ENCODE measurements at regions not wholly inside any gene's neighbourhood (a gene's known extent, or its start where the extent isn't known, plus 50 kb on each side); places are given as distances from the start of the nearest gene placed in this dataset.
"Not testable (repeated sequence)": the region's sequence is repeated elsewhere in the genome, so short reads cannot be mapped to it uniquely, and the experiment has no call there.

DNA sequence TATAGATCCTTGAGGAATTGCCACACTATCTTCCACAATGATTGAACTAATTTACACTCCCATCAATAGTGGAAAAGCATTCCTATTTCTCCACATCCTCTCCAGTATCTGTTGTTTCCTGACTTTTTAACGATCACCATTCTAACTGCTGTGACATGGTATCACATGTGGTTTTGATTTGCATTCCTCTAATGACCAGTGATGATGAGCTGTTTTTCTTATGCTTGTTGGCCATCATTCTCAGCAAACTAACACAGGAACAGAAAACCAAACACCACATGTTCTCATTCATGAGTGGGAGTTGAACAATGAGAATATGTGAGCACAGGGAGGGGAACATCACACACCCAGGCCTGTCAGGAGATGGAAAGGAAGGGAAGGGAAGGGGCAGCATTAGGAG is 411.8 kb downstream of the BTG1 start:
- ATAC-seq; H3K27me3 ChIP-seq (ENCODE audit: control insufficient read depth in 2 of 2, insufficient read depth in 2 of 2, low read length in 2 of 2); DNase-seq; H3K27me3 Mint-ChIP-seq; H3K4me3 Mint-ChIP-seq; H3K4me3 ChIP-seq (ENCODE audit: low read length); H3K4me1 Mint-ChIP-seq; H3K9me3 Mint-ChIP-seq; H3K4me1 ChIP-seq (ENCODE audit: control insufficient read depth in 2 of 2, insufficient read depth in 2 of 2, low read length in 2 of 2); intact Hi-C loops (cut with micrococcal nuclease); H3K9me3 ChIP-seq (ENCODE audit: control insufficient read depth in 2 of 3, low read length in 3 of 3); H3K36me3 ChIP-seq (ENCODE audit: control insufficient read depth in 2 of 3, insufficient read depth in 3 of 3, low read length in 3 of 3); H3K27ac ChIP-seq (ENCODE audit: low read depth, low read length); H3K27ac Mint-ChIP-seq; H3K36me3 Mint-ChIP-seq: not testable (repeated sequence)
- CTCF ChIA-PET, result interaction anchor here (0.6 kb wide), 1 partner anchor 152 kb away, joined by 4 read pairs; no protein-coding TSS in a partner anchor
- POLR2A ChIA-PET, result interaction anchor here (0.7 kb wide), 1 partner anchor 1725 kb away, joined by 3 read pairs; no protein-coding TSS in a partner anchor

DNA sequence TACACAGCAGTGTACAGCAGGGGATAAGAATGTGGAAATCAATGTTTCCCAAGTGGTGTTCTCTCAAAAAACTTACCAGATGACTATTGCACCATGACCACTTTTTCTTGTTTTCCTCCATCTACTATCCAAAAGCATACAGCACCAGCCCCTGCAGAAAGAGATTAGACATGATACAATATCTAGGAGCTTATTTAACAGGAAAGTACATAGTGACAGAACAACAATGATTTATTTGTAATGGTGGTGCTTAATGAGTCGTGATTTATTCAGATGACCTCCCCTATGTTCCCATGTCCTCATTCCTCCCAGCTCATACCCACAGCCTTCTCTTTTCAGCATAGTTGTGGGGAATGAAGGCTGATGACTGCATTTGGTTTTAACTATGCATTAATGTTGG is 413.6 kb downstream of the BTG1 start:
- H3K4me1 Mint-ChIP-seq, result no peaks in the 10 kb centered on the region
- no peaks in the 10 kb centered on the region for H3K27me3 Mint-ChIP-seq
- intact Hi-C loops (cut with micrococcal nuclease), result no loop called here
- CTCF ChIA-PET, result no interaction called here
- H3K27ac Mint-ChIP-seq, result no peak overlapping the region
- H3K4me3 Mint-ChIP-seq, result no peak overlapping the region
- Histone ChIP-seq H3K27me3 (ENCODE audit: control insufficient read depth in 2 of 2, insufficient read depth in 2 of 2, low read length in 2 of 2) (no peaks in the 10 kb centered on the region), H3K4me1 (ENCODE audit: control insufficient read depth in 2 of 2, insufficient read depth in 2 of 2, low read length in 2 of 2) (no peaks in the 10 kb centered on the region), H3K36me3 (ENCODE audit: control insufficient read depth in 2 of 3, insufficient read depth in 3 of 3, low read length in 3 of 3) (no peaks in the 10 kb centered on the region), H3K4me3 (ENCODE audit: low read length) (no peak overlapping the region), H3K9me3 (ENCODE audit: control insufficient read depth in 2 of 3, low read length in 3 of 3) (no peaks in the 10 kb centered on the region), H3K27ac (ENCODE audit: low read depth, low read length) (no peak overlapping the region)
- H3K36me3 Mint-ChIP-seq, result peaks cover 0 to 5% (median 3%) of the 10 kb centered on the region in 5 donors
- H3K9me3 Mint-ChIP-seq, result peaks cover 0 to 13% (median 4%) of the 10 kb centered on the region in 11 donors
- ATAC-seq (no peak), DNase-seq (no peak)
- POLR2A ChIA-PET, result no interaction called here

DNA sequence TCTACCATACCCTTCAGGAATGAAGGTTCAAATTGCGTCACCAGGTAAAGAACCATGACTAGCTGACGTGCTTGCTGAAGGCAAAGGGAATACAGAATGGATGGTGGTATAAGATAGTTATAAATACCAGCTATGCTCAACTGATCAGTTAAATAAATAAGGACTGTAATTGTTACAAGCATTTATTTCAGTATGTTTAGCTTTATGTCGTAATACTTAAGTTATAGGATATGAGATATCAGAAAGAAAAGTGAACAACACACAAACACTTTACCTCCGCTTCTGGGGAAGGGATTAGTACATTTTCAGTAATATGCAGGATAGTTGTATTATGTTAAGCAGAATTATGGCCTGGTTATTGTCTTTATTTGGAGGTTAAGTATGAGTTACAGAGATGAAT is 416.1 kb downstream of the BTG1 start:
- intact Hi-C loops (cut with micrococcal nuclease), result no loop called here
- H3K4me3 Mint-ChIP-seq, result no peak overlapping the region
- DNase-seq, result no peak
- POLR2A ChIA-PET, result no interaction called here
- no peak overlapping the region for H3K27ac ChIP-seq (ENCODE audit: low read depth, low read length)
- H3K36me3 ChIP-seq (ENCODE audit: control insufficient read depth in 2 of 3, insufficient read depth in 3 of 3, low read length in 3 of 3), result no peaks in the 10 kb centered on the region
- ATAC-seq, result no peak
- peaks cover 0 to 5% (median 3%) of the 10 kb centered on the region in 5 donors for H3K36me3 Mint-ChIP-seq
- H3K27me3 ChIP-seq (ENCODE audit: control insufficient read depth in 2 of 2, insufficient read depth in 2 of 2, low read length in 2 of 2), result no peaks in the 10 kb centered on the region
- H3K27me3 Mint-ChIP-seq, result no peaks in the 10 kb centered on the region
- no peak overlapping the region for H3K4me3 ChIP-seq (ENCODE audit: low read length)
- no peaks in the 10 kb centered on the region for H3K4me1 Mint-ChIP-seq
- H3K4me1 ChIP-seq (ENCODE audit: control insufficient read depth in 2 of 2, insufficient read depth in 2 of 2, low read length in 2 of 2), result no peaks in the 10 kb centered on the region
- H3K9me3 ChIP-seq (ENCODE audit: control insufficient read depth in 2 of 3, low read length in 3 of 3), result no peaks in the 10 kb centered on the region
- H3K9me3 Mint-ChIP-seq, result peaks cover 0 to 14% (median 4%) of the 10 kb centered on the region in 11 donors
- CTCF ChIA-PET, result interaction anchor here (0.9 kb wide), 1 partner anchor 11 kb away, joined by 3 read pairs; no protein-coding TSS in a partner anchor
- no peak overlapping the region for H3K27ac Mint-ChIP-seq

DNA sequence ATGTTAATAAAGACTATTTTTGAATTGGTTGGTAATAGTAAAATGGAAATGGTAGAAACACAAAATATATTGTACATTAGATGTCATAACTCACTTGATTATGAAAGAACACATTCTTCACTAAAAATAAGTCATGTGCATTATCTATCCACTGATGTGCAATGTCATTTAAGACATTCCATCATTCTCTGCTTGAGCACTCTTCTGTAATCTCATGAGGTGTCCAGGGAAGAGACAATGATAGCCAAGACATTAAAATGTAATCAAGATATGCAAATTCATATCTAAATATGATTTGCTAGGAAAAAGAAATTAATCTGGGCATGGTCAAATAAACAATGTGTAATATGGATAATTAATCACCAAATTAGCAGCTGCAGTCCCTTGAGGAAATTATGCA is 422.5 kb downstream of the BTG1 start:
- ATAC-seq, result no peak
- peaks cover 0 to 1% (median 0%) of the 10 kb centered on the region in 7 donors for H3K4me1 Mint-ChIP-seq
- CTCF ChIA-PET, result no interaction called here

DNA sequence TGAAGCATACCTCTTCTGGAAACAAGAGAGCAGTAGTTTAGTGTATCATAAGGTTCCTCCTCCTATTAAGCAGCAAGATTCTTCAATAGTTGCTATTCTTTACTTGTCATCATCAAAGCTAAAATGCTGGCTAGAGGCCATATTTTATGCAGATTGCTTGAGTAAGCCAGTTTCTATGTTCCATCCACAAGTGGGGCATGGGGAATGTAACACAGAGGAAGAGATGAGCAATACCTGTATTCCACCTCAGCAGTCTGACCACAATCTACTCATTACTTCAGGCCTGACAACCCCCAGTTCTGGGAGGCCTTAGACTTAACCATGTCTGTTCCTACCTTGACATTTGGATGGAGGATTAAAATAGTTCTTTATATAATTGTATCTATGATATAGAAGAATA is 423.6 kb downstream of the BTG1 start:
- no peaks in the 10 kb centered on the region for H3K4me1 ChIP-seq (ENCODE audit: control insufficient read depth in 2 of 2, insufficient read depth in 2 of 2, low read length in 2 of 2)
- no peaks in the 10 kb centered on the region for H3K36me3 Mint-ChIP-seq
- no peaks in the 10 kb centered on the region for H3K36me3 ChIP-seq (ENCODE audit: control insufficient read depth in 2 of 3, insufficient read depth in 3 of 3, low read length in 3 of 3)
- H3K9me3 Mint-ChIP-seq, result peaks cover 0 to 4% (median 0%) of the 10 kb centered on the region in 11 donors
- H3K4me3 ChIP-seq (ENCODE audit: low read length), result no peak overlapping the region
- H3K9me3 ChIP-seq (ENCODE audit: control insufficient read depth in 2 of 3, low read length in 3 of 3), result no peaks in the 10 kb centered on the region
- no peak overlapping the region for H3K27ac Mint-ChIP-seq
- intact Hi-C loops (cut with micrococcal nuclease), result no loop called here
- no peak for DNase-seq
- H3K4me3 Mint-ChIP-seq, result no peak overlapping the region
- H3K27ac ChIP-seq (ENCODE audit: low read depth, low read length), result no peak overlapping the region
- peaks cover 0 to 1% (median 0%) of the 10 kb centered on the region in 7 donors for H3K4me1 Mint-ChIP-seq
- no peak for ATAC-seq
- no peaks in the 10 kb centered on the region for H3K27me3 Mint-ChIP-seq
- CTCF ChIA-PET, result interaction anchor here (0.6 kb wide), 1 partner anchor 143 kb away, joined by 3 read pairs; no protein-coding TSS in a partner anchor
- no peaks in the 10 kb centered on the region for H3K27me3 ChIP-seq (ENCODE audit: control insufficient read depth in 2 of 2, insufficient read depth in 2 of 2, low read length in 2 of 2)
- POLR2A ChIA-PET, result interaction anchor here (0.6 kb wide), 1 partner anchor 9 kb away, joined by 3 read pairs; no protein-coding TSS in a partner anchor

More for the DNA sequence above, 422.5 kb downstream of the BTG1 start:
- H3K4me3 Mint-ChIP-seq, result no peak overlapping the region
- no peak overlapping the region for H3K4me3 ChIP-seq (ENCODE audit: low read length)
- intact Hi-C loops (cut with micrococcal nuclease), result no loop called here
- peaks cover 0 to 5% (median 0%) of the 10 kb centered on the region in 11 donors for H3K9me3 Mint-ChIP-seq
- no peak overlapping the region for H3K27ac ChIP-seq (ENCODE audit: low read depth, low read length)
- no peaks in the 10 kb centered on the region for H3K27me3 Mint-ChIP-seq
- no peaks in the 10 kb centered on the region for H3K36me3 ChIP-seq (ENCODE audit: control insufficient read depth in 2 of 3, insufficient read depth in 3 of 3, low read length in 3 of 3)
- POLR2A ChIA-PET, result no interaction called here
- no peaks in the 10 kb centered on the region for H3K4me1 ChIP-seq (ENCODE audit: control insufficient read depth in 2 of 2, insufficient read depth in 2 of 2, low read length in 2 of 2)
- no peaks in the 10 kb centered on the region for H3K9me3 ChIP-seq (ENCODE audit: control insufficient read depth in 2 of 3, low read length in 3 of 3)
- no peak for DNase-seq
- no peaks in the 10 kb centered on the region for H3K36me3 Mint-ChIP-seq
- no peaks in the 10 kb centered on the region for H3K27me3 ChIP-seq (ENCODE audit: control insufficient read depth in 2 of 2, insufficient read depth in 2 of 2, low read length in 2 of 2)
- H3K27ac Mint-ChIP-seq, result no peak overlapping the region

DNA sequence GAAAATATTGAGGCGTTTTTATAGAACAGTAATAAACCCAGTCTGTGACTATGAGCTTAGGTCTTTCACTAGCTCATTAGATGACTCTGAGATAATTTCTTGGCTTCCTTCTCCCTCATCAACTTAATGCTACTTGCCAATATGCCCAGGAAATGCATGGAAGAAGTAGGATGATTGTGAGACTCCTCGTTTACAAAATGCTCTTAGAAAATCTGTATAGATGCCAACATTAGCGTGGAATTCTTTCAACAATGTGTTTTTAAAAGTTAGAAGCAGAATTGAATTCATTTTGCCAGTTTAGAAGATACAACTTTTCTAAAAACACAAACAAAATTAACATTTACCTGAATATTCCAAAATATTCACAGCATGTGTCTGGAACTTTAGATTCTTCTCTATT is 424.6 kb downstream of the BTG1 start:
- CTCF ChIA-PET, result no interaction called here
- Histone ChIP-seq H3K27ac (ENCODE audit: low read depth, low read length) (no peak overlapping the region), H3K4me1 (ENCODE audit: control insufficient read depth in 2 of 2, insufficient read depth in 2 of 2, low read length in 2 of 2) (no peaks in the 10 kb centered on the region), H3K9me3 (ENCODE audit: control insufficient read depth in 2 of 3, low read length in 3 of 3) (no peaks in the 10 kb centered on the region), H3K4me3 (ENCODE audit: low read length) (no peak overlapping the region), H3K27me3 (ENCODE audit: control insufficient read depth in 2 of 2, insufficient read depth in 2 of 2, low read length in 2 of 2) (no peaks in the 10 kb centered on the region), H3K36me3 (ENCODE audit: control insufficient read depth in 2 of 3, insufficient read depth in 3 of 3, low read length in 3 of 3) (no peaks in the 10 kb centered on the region)
- POLR2A ChIA-PET, result no interaction called here
- peaks cover 0 to 4% (median 0%) of the 10 kb centered on the region in 11 donors for H3K9me3 Mint-ChIP-seq
- H3K4me3 Mint-ChIP-seq, result no peak overlapping the region
- H3K27me3 Mint-ChIP-seq, result no peaks in the 10 kb centered on the region
- intact Hi-C loops (cut with micrococcal nuclease), result no loop called here
- H3K36me3 Mint-ChIP-seq, result no peaks in the 10 kb centered on the region
- no peak overlapping the region for H3K27ac Mint-ChIP-seq
- DNase-seq, result no peak
- no peak for ATAC-seq
- peaks cover 0 to 1% (median 0%) of the 10 kb centered on the region in 7 donors for H3K4me1 Mint-ChIP-seq

DNA sequence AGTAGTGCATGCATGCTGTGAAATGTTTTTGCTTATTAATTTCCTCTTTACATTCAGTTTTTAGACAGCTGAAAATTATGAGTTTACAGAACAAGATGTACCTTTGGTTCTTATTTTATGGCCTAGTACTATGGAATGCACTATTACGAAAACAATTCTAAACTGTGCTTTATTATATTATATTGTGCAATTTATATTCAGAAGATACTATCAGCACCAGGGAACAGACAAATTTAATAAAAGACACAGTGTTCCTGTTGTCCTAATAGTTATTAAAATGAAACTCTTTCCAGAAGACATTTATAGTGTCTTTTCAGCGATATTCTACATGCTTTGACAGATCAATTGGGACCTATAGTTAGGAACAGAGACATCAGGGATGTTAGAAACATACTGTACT is 427.3 kb downstream of the BTG1 start:
- Histone ChIP-seq H3K27ac (ENCODE audit: low read depth, low read length) (no peak overlapping the region), H3K36me3 (ENCODE audit: control insufficient read depth in 2 of 3, insufficient read depth in 3 of 3, low read length in 3 of 3) (no peaks in the 10 kb centered on the region), H3K9me3 (ENCODE audit: control insufficient read depth in 2 of 3, low read length in 3 of 3) (no peaks in the 10 kb centered on the region), H3K4me1 (ENCODE audit: control insufficient read depth in 2 of 2, insufficient read depth in 2 of 2, low read length in 2 of 2) (no peaks in the 10 kb centered on the region), H3K4me3 (ENCODE audit: low read length) (no peak overlapping the region), H3K27me3 (ENCODE audit: control insufficient read depth in 2 of 2, insufficient read depth in 2 of 2, low read length in 2 of 2) (no peaks in the 10 kb centered on the region)
- no peak for ATAC-seq
- intact Hi-C loops (cut with micrococcal nuclease), result no loop called here
- peaks cover 0 to 1% (median 0%) of the 10 kb centered on the region in 7 donors for H3K4me1 Mint-ChIP-seq
- no peak for DNase-seq
- no peak overlapping the region for H3K4me3 Mint-ChIP-seq
- H3K27me3 Mint-ChIP-seq, result no peaks in the 10 kb centered on the region
- CTCF ChIA-PET, result interaction anchor here (0.6 kb wide), 1 partner anchor 11 kb away, joined by 3 read pairs; no protein-coding TSS in a partner anchor
- POLR2A ChIA-PET, result no interaction called here
- peaks cover 0 to 3% (median 0%) of the 10 kb centered on the region in 11 donors for H3K9me3 Mint-ChIP-seq
- H3K36me3 Mint-ChIP-seq, result no peaks in the 10 kb centered on the region
- H3K27ac Mint-ChIP-seq, result no peak overlapping the region
